ENCODE measurements at regions not wholly inside any gene's neighbourhood (a gene's known extent, or its start where the extent isn't known, plus 50 kb on each side); places are given as distances from the start of the nearest gene placed in this dataset.
A peak's percentile ranks its signal among the peaks of the same experiment; 100 is the strongest.

DNA sequence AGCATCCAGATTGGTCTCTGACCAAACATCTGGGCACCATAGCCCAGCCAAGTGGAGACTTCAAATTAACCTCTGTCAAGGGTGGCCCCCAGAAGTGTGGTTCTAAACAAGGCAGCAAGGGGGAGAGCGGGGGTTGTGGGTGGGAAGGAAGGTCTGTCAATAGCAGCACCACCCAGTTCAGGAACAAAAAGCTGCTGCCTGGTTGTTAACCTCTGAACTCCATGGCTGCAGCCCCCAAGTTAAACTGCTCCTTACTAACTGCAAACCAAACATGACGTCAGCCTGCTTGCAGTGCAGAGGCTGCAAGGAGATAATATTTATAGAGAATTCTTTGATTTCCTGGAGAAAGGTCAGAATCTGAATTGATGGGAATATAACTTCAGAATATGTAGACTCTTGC, 76.5 kb downstream of the ARL4C start:
- Histone ChIP-seq H3K9me3 (replicated peaks) (0 out of 2 replicates have a peak, but pooled peaks cover 3% of the 10 kb centered on the region), H3K27me3 (no peaks in the 10 kb centered on the region), H3K4me1 (peaks cover 6% of the 10 kb centered on the region; the same call in 1 of the 2 replicates), H3K36me3 (no peaks in the 10 kb centered on the region), H3K27ac (no peak overlapping the region), H3K4me3 (no peak overlapping the region)
- DNase-seq, result no peak

- H3K9me3 ChIP-seq (replicated peaks), result 0 out of 2 replicates have a peak, but pooled peaks cover 3% of the 10 kb centered on the region
These were observed 77.2 kb downstream of the ARL4C start for GRCh38 chr2:234419726-234420125.

GRCh38 chr2:234415706-234416105, 81.2 kb downstream of the ARL4C start:
- H3K27me3 ChIP-seq, result no peaks in the 10 kb centered on the region
- DNase-seq, result no peak

More at GRCh38 chr2:234419726-234420125, 77.2 kb downstream of the ARL4C start:
- no peak overlapping the region for H3K4me3 ChIP-seq
- H3K4me1 ChIP-seq, result peaks cover 6% of the 10 kb centered on the region; the same call in 1 of the 2 replicates
- H3K27me3 ChIP-seq, result no peaks in the 10 kb centered on the region
- DNase-seq, result no peak
- no peak overlapping the region for H3K27ac ChIP-seq
- no peaks in the 10 kb centered on the region for H3K36me3 ChIP-seq

DNA sequence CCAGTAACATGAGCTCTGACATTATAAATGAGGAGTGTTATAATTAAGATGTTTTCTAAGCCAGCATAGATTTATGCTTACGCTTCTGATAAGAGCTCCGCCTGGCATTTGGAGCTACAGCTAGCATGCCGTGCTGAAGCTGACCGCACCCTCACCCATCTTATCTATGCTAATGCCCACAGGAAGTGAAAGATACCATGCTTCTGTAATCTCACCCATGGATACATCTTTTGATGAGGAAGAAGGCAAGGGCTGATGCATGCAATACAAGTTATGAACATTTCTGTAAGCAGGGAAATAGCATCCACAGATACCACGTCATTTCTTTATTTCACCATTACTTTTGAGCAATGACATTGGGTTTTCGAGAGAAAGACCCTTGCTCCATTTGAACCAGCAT, 82.3 kb downstream of the ARL4C start:
- no peak overlapping the region for H3K4me3 ChIP-seq
- H3K4me1 ChIP-seq, result peaks cover 13% of the 10 kb centered on the region
- H3K27ac ChIP-seq, result no peak overlapping the region
- no peaks in the 10 kb centered on the region for H3K36me3 ChIP-seq
- peaks cover 8% of the 10 kb centered on the region; the same call in 1 of the 2 replicates for H3K9me3 ChIP-seq (replicated peaks)
- DNase-seq, result no peak
- H3K27me3 ChIP-seq, result no peaks in the 10 kb centered on the region

More at GRCh38 chr2:234415706-234416105, 81.2 kb downstream of the ARL4C start:
- Histone ChIP-seq H3K27ac (no peak overlapping the region), H3K36me3 (no peaks in the 10 kb centered on the region), H3K9me3 (replicated peaks) (peaks cover 5% of the 10 kb centered on the region; the same call in 1 of the 2 replicates), H3K4me3 (no peak overlapping the region), H3K4me1 (peaks cover 3% of the 10 kb centered on the region)

GRCh38 chr2:234412726-234413125, 84.2 kb downstream of the ARL4C start:
- peaks cover 13% of the 10 kb centered on the region for H3K4me1 ChIP-seq
- no peak overlapping the region for H3K27ac ChIP-seq
- no peaks in the 10 kb centered on the region for H3K36me3 ChIP-seq
- no peak overlapping the region for H3K4me3 ChIP-seq
- H3K27me3 ChIP-seq, result no peaks in the 10 kb centered on the region
- no peak for DNase-seq
- peaks cover 6% of the 10 kb centered on the region; the same call in 1 of the 2 replicates for H3K9me3 ChIP-seq (replicated peaks)

GRCh38 chr2:234411793-234412192, 85.1 kb downstream of the ARL4C start:
- peaks cover 13% of the 10 kb centered on the region for H3K4me1 ChIP-seq
- H3K27ac ChIP-seq, result no peak overlapping the region
- DNase-seq, result no peak
- no peaks in the 10 kb centered on the region for H3K36me3 ChIP-seq
- no peaks in the 10 kb centered on the region for H3K27me3 ChIP-seq
- H3K9me3 ChIP-seq (replicated peaks), result peaks cover 6% of the 10 kb centered on the region; the same call in 1 of the 2 replicates
- H3K4me3 ChIP-seq, result no peak overlapping the region

- Histone ChIP-seq H3K36me3 (no peaks in the 10 kb centered on the region), H3K9me3 (replicated peaks) (peaks cover 6% of the 10 kb centered on the region; the same call in 1 of the 2 replicates), H3K4me1 (peaks cover 13% of the 10 kb centered on the region), H3K27ac (no peak overlapping the region), H3K27me3 (no peaks in the 10 kb centered on the region), H3K4me3 (no peak overlapping the region)
- no peak for DNase-seq
These were observed 86.4 kb downstream of the ARL4C start for GRCh38 chr2:234410526-234410925.

- Histone ChIP-seq H3K36me3 (no peaks in the 10 kb centered on the region), H3K4me3 (no peak overlapping the region), H3K4me1 (peaks cover 13% of the 10 kb centered on the region), H3K27ac (no peak overlapping the region), H3K27me3 (no peaks in the 10 kb centered on the region), H3K9me3 (replicated peaks) (peaks cover 6% of the 10 kb centered on the region; the same call in 1 of the 2 replicates)
- no peak for DNase-seq
These were observed 87.3 kb downstream of the ARL4C start for GRCh38 chr2:234409590-234409989.

DNA sequence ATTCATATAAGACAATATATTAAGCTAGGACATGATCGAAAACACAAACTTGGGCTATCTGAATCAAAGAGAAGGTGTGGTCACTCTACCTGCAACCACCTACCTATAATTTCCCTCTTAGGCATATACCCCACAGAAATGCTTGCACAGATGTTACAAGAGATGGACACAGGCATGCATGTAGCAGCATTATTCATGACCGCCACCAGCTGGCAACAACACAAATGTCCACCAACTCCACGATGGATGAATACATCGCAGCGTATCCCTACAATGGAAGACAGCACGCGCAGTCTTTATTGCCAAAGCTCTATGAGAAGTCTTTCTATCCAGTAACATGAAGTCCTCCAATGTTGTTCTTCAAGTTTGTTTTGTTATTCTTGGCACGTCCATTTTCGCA, 90.8 kb downstream of the ARL4C start:
- Histone ChIP-seq H3K36me3 (no peaks in the 10 kb centered on the region), H3K27me3 (no peaks in the 10 kb centered on the region), H3K4me1 (peaks cover 22% of the 10 kb centered on the region), H3K9me3 (replicated peaks) (peaks cover 6% of the 10 kb centered on the region; the same call in 1 of the 2 replicates), H3K27ac (no peak overlapping the region), H3K4me3 (no peak overlapping the region)
- peak in 1 of 2 experiments; percentile 45 for DNase-seq

GRCh38 chr2:234405462-234405861, 91.4 kb downstream of the ARL4C start:
- Histone ChIP-seq H3K27me3 (no peaks in the 10 kb centered on the region), H3K36me3 (no peaks in the 10 kb centered on the region)
- no peak for DNase-seq

GRCh38 chr2:234404957-234405356, 91.9 kb downstream of the ARL4C start:
- H3K36me3 ChIP-seq, result no peaks in the 10 kb centered on the region
- no peak overlapping the region for H3K4me3 ChIP-seq

More at GRCh38 chr2:234405462-234405861, 91.4 kb downstream of the ARL4C start:
- peaks cover 4% of the 10 kb centered on the region; the same call in 1 of the 2 replicates for H3K9me3 ChIP-seq (replicated peaks)
- H3K4me1 ChIP-seq, result peaks cover 18% of the 10 kb centered on the region
- H3K4me3 ChIP-seq, result no peak overlapping the region
- H3K27ac ChIP-seq, result no peak overlapping the region

DNA sequence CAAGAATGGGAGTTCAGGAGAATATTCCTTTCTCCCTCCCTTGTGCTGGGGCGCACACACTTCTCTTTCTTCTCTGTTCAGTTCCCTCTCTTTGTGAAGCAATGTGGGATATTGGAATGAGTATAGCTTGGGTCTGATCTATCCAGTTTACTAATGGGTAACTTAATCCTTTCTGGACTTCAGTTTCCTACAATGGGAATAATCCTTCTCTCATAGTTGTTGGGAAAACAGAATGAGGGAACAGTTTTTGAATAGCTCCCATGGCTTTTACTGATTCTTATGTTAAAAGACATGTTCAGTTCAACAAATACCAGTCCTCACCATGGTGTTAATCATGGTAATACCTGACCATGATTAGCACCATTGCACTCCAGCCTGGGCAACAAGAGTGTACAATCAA, 93.1 kb downstream of the ARL4C start:
- Histone ChIP-seq H3K4me3 (no peak overlapping the region), H3K9me3 (replicated peaks) (0 out of 2 replicates have a peak, but pooled peaks cover 4% of the 10 kb centered on the region), H3K27ac (no peak overlapping the region), H3K36me3 (no peaks in the 10 kb centered on the region), H3K27me3 (no peaks in the 10 kb centered on the region), H3K4me1 (peaks cover 11% of the 10 kb centered on the region)
- DNase-seq, result no peak

More at GRCh38 chr2:234404957-234405356, 91.9 kb downstream of the ARL4C start:
- H3K27ac ChIP-seq, result no peak overlapping the region
- H3K9me3 ChIP-seq (replicated peaks), result 0 out of 2 replicates have a peak, but pooled peaks cover 4% of the 10 kb centered on the region
- no peaks in the 10 kb centered on the region for H3K27me3 ChIP-seq
- DNase-seq, result no peak
- H3K4me1 ChIP-seq, result peaks cover 13% of the 10 kb centered on the region

DNA sequence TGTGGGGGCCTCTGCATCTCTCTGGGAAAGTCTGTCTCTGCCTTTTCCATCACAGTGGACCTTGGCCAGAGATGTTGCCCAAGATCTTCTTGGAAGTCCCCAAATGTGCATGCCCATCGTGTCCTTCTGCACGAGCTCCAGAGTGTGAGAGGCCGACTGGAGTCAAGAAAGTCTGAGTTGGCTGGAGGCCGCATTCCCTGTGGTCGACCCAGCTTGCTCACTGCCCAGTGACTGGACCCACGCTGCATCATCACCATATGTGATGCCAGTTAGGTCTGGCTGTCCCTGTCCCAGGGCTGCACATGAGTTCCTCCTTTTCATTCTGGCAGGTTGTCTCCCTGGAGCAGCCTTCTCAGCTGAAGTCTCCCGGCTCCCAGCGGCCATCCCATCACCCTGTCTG, 93.8 kb downstream of the ARL4C start:
- DNase-seq, result no peak
- Histone ChIP-seq H3K27ac (no peak overlapping the region), H3K36me3 (no peaks in the 10 kb centered on the region), H3K27me3 (no peaks in the 10 kb centered on the region), H3K4me1 (peaks cover 11% of the 10 kb centered on the region), H3K4me3 (no peak overlapping the region), H3K9me3 (replicated peaks) (0 out of 2 replicates have a peak, but pooled peaks cover 4% of the 10 kb centered on the region)

DNA sequence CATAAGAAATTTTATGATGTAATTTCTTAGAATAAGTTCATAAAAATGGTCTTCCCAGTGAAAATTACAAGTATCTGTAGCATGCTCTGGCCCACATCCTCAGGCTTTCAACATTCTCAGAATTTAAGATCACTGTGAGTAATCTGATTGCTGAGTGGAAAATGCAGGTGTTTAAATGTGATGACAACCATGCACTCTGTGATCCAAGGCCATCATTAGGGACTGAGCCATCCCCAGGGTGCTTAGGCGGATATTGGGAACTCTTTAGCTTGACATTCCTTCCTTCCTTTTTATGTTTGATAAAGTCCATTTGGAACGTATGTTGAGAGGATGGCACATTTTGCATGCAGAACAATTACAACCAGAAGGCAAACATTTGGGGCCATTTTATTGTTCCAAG, 95.5 kb downstream of the ARL4C start:
- H3K27ac ChIP-seq, result peak overlapping the region; percentile 33
- H3K9me3 ChIP-seq (replicated peaks), result 0 out of 2 replicates have a peak, but pooled peaks cover 4% of the 10 kb centered on the region
- no peaks in the 10 kb centered on the region for H3K36me3 ChIP-seq
- peak in 1 of 2 experiments; percentile 61 for DNase-seq
- no peak overlapping the region for H3K4me3 ChIP-seq
- H3K4me1 ChIP-seq, result peaks cover 17% of the 10 kb centered on the region
- H3K27me3 ChIP-seq, result no peaks in the 10 kb centered on the region

GRCh38 chr2:234399451-234400246, 97.2 kb downstream of the ARL4C start:
- H3K36me3 ChIP-seq, result no peaks in the 10 kb centered on the region
- H3K4me3 ChIP-seq, result no peak overlapping the region
- H3K27ac ChIP-seq, result no peak overlapping the region
- no peak for DNase-seq
- no peaks in the 10 kb centered on the region for H3K27me3 ChIP-seq
- H3K9me3 ChIP-seq (replicated peaks), result 0 out of 2 replicates have a peak, but pooled peaks cover 4% of the 10 kb centered on the region
- peaks cover 26% of the 10 kb centered on the region for H3K4me1 ChIP-seq
